ENCODE measurements at regions not wholly inside any gene's neighbourhood (a gene's known extent, or its start where the extent isn't known, plus 50 kb on each side); places are given as distances from the start of the nearest gene placed in this dataset.

- TF ChIP-seq POLR2A (IDR thresholded peaks at IDR 0.05; ENCODE audit: low read depth, low read length) (no peak), POLR2AphosphoS5 (IDR thresholded peaks at IDR 0.05; ENCODE audit: low read depth, low read length) (no peak), PAX5 (IDR thresholded peaks at IDR 0.05; ENCODE audit: insufficient read depth, low read length, severe bottlenecking) (no peak), TAF1 (IDR thresholded peaks at IDR 0.05; ENCODE audit: low read depth, low read length) (no peak), POU2F2 (IDR thresholded peaks at IDR 0.05; ENCODE audit: low read depth, low read length) (no peak)
These were observed 1298.7 kb upstream of the CNTN5 start for GRCh38 chr11:97722065-97722464.

Measured in GM12891 (cell line).